ENCODE measurements at regions not wholly inside any gene's neighbourhood (a gene's known extent, or its start where the extent isn't known, plus 50 kb on each side); places are given as distances from the start of the nearest gene placed in this dataset.

DNA sequence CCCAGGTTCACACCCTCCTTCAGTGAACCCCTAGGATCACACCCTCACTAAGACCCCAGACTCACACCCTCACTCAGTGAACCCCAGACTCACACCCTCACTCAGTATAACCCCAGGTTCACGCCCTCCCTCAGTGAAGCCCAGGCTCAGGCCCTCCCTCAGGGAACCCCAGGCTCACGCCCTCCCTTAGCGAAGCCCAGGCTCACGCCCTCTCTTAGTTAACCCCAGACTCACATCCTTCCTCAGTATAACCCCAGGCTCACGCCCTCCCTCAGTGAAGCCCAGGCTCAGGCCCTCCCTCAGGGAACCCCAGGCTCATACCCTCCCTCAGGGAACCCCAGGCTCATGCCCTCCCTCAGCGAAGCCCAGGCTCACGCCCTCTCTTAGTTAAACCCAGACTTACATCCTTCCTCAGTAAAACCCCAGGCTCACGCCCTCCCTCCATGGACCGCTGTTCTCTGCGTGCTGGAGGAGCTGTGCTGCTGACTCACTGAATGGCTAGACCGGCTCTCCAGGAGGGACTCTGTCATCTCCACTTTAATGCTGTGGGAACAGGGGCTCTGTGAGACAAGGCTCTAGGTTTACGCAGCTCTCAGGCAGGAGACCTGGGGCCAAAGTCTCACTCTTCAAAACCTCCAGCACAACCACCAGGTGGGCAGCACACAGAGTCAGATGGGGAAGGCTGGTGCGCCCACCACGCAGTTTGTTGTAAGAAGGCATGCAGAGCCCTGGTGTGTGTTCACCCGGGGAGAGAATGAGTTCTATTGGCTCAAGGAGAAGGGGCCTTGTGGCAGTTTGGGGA, 506.9 kb upstream of the MYT1L start:
- TF ChIP-seq, protein P1, sequence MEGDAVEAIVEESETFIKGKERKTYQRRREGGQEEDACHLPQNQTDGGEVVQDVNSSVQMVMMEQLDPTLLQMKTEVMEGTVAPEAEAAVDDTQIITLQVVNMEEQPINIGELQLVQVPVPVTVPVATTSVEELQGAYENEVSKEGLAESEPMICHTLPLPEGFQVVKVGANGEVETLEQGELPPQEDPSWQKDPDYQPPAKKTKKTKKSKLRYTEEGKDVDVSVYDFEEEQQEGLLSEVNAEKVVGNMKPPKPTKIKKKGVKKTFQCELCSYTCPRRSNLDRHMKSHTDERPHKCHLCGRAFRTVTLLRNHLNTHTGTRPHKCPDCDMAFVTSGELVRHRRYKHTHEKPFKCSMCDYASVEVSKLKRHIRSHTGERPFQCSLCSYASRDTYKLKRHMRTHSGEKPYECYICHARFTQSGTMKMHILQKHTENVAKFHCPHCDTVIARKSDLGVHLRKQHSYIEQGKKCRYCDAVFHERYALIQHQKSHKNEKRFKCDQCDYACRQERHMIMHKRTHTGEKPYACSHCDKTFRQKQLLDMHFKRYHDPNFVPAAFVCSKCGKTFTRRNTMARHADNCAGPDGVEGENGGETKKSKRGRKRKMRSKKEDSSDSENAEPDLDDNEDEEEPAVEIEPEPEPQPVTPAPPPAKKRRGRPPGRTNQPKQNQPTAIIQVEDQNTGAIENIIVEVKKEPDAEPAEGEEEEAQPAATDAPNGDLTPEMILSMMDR (conservative IDR thresholded peaks at IDR 0.05; ENCODE audit: low read length): no peak
- no peak for TF ChIP-seq EZH2phosphoT487 (IDR thresholded peaks at IDR 0.05; ENCODE audit: borderline replicate concordance, low read depth, low read length)
